Mucosa of descending colon (tissue), 3 donors: ENCODE measurements at regions not wholly inside any gene's neighbourhood (a gene's known extent, or its start where the extent isn't known, plus 50 kb on each side); places are given as distances from the start of the nearest gene placed in this dataset.

Experiments
- ATAC-seq: fragments of 200-7000 bp; cut with Tn5 transposase; one replicate; pipeline ENCODE4 v1.9.1; 2020; ENCODE audit warnings: mild to moderate bottlenecking, moderate library complexity
- DNase-seq, 3 donors: peaks; one replicate each; pipeline ENCODE4 v3.0.0-alpha.2; 2020
- H3K36me3 ChIP-seq: fragments of 200-600 bp; one replicate; pipeline ENCODE4 v1.8.0; 2021; ENCODE audit warnings: low read depth, mild to moderate bottlenecking
- H3K4me1 ChIP-seq: fragments of 200-600 bp; one replicate; pipeline ENCODE4 v1.8.0; 2021; ENCODE audit warnings: low read depth, mild to moderate bottlenecking
- H3K4me3 ChIP-seq: fragments of 200-600 bp; one replicate; pipeline ENCODE4 v1.8.0; 2021; ENCODE audit warnings: mild to moderate bottlenecking
- H3K9me3 ChIP-seq: fragments of 200-600 bp; one replicate; pipeline ENCODE4 v1.8.0; 2021; ENCODE audit warnings: mild to moderate bottlenecking
- CTCF ChIP-seq: fragments of 200-600 bp; IDR thresholded peaks from one replicate; pipeline ENCODE4 v1.8.0; 2022; ENCODE audit warnings: antibody characterized with exemption, mild to moderate bottlenecking
- intact Hi-C, 2 donors: fragments of 100-400 bp; cut with DNase I in 1 of 2; cut with micrococcal nuclease in 1 of 2; formaldehyde crosslinking; loops; one replicate each; pipeline versions ENCODE4 v1.11.0 to v1.11.1; 2022; cut with DNase I, micrococcal nuclease
- donor health status: DM: no; HTN: no; CAD: no; lungs with moderate emphysema.
- donor health status: DM: no; HTN: no; CAD: no.
- donor health status: DM: no; HTN: yes; CAD: no.

DNA sequence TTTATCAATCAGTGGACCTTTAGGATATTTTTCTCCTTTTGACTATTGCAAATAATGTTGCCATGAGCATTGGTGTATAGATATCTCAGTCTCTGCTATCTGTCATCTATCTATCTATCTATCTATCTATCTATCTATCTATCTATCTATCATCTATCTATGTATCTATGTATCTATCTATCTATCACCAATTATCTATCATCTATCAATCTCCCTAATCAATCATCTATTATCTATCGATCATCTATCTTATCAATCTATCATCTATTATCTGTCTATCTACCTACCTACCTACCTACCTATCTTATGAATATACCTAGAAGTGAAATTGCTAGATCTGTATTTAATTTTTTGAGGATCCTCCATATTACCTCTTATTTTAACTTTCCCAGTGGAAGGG is 69.6 kb downstream of the EMX2 start:
- no peak overlapping the region for H3K4me3 ChIP-seq
- TF ChIP-seq CTCF = no peak
- intact Hi-C loops = no loop called here
- H3K9me3 ChIP-seq = no peaks in the 10 kb centered on the region
- DNase-seq (no peak), ATAC-seq (no peak)
- no peaks in the 10 kb centered on the region for H3K4me1 ChIP-seq
- H3K36me3 ChIP-seq = no peaks in the 10 kb centered on the region

- no peak for ATAC-seq
- no peak for TF ChIP-seq CTCF
- Histone ChIP-seq H3K9me3 (no peaks in the 10 kb centered on the region), H3K36me3 (no peaks in the 10 kb centered on the region), H3K4me1 (no peaks in the 10 kb centered on the region), H3K4me3 (no peak overlapping the region)
- DNase-seq = no peak
- intact Hi-C loops = no loop called here
These were observed 73.1 kb downstream of the EMX2 start for GRCh38 chr10:117615649-117616048.

DNA sequence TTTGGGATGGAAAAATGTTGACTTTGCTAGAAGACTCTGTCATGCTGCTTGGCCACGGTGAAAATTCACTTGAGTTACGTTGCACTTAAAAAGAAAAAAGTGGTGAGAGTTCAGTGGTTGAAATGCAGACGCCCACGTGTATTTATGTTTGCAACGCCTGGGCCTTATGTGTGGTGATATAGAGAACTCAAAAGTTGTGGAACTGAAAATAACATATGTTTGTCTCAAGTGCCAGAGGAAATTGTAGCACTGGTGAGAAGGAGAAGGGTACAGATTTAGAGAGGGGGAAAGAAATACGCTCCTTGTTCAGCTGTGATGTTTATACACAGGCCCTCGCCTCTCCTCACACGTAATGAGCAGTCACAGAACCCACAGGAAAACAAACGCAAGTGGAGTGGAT is 73.6 kb downstream of the EMX2 start:
- H3K4me1 ChIP-seq = no peaks in the 10 kb centered on the region
- DNase-seq (no peak), ATAC-seq (no peak)
- intact Hi-C loops = no loop called here
- no peaks in the 10 kb centered on the region for H3K9me3 ChIP-seq
- no peak overlapping the region for H3K4me3 ChIP-seq
- TF ChIP-seq CTCF = no peak
- H3K36me3 ChIP-seq = no peaks in the 10 kb centered on the region

DNA sequence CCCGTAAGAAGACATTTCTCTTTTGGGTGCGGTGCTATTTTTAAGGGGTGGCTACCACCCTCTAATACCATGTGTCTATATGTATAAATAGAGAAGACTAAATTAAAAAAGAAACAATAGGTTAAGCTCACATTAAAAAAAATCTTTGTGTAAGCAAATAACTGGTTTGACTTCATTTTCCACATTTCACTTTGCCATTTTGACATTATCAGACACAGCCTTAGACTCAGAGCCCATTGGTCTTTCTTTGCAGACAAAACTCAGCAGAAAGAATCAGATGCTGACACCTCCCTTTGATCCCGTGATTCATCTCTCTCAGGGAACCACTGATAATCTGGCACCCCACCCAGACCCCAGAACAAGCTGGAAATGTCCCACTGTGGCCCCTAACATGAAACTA is 74.5 kb downstream of the EMX2 start:
- no peaks in the 10 kb centered on the region for H3K9me3 ChIP-seq
- DNase-seq = no peak
- H3K4me1 ChIP-seq = no peaks in the 10 kb centered on the region
- intact Hi-C loops = no loop called here
- no peak overlapping the region for H3K4me3 ChIP-seq
- no peak for ATAC-seq
- TF ChIP-seq CTCF = no peak
- H3K36me3 ChIP-seq = no peaks in the 10 kb centered on the region

DNA sequence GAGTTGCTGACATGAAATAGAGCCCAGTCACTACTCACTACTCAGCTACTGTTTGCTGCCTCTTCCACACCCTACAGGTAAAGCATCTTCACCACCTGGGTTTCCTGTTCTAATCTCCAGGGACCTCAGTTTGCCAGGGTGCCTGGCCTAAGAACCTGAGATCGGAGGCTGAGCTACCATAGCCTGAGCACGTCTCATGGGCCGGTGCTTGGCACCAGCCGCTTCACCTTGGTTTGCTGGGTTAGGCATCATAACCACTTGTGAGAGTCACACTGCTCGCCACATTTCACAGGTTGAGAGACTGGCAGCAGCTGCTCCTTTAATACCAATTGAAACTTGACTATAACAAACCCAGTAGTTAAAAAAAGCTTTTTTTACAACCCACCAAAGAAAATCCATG is 75.1 kb downstream of the EMX2 start:
- H3K9me3 ChIP-seq = no peaks in the 10 kb centered on the region
- TF ChIP-seq CTCF = no peak
- no peak overlapping the region for H3K4me3 ChIP-seq
- H3K36me3 ChIP-seq = no peaks in the 10 kb centered on the region
- H3K4me1 ChIP-seq = no peaks in the 10 kb centered on the region
- ATAC-seq (no peak), DNase-seq (no peak)
- intact Hi-C loops = no loop called here

DNA sequence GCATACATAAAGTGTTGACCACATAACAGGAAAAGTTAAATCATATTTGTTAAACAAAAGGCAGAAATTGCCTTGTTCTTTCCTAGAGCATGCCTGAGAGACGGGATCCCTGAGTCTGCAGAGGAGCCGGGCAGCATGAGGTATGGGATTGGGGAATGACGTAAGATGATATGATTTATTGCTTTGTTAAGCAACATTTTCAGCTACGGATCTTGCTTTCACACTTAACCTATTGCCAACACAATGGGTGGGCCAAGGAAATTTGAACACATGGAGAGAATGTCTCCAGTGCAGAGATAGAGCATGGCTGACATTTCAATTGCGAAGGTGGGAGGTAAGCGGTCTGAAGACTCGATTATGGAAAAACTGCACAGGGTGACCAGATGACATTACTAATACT is 76.7 kb downstream of the EMX2 start:
- Histone ChIP-seq H3K4me1 (no peaks in the 10 kb centered on the region), H3K36me3 (no peaks in the 10 kb centered on the region), H3K4me3 (no peak overlapping the region), H3K9me3 (no peaks in the 10 kb centered on the region)
- DNase-seq = no peak
- no peak for ATAC-seq
- no peak for TF ChIP-seq CTCF
- intact Hi-C loops = no loop called here
